ENCODE measurements at regions not wholly inside any gene's neighbourhood (a gene's known extent, or its start where the extent isn't known, plus 50 kb on each side); places are given as distances from the start of the nearest gene placed in this dataset.

- peaks cover 0 to 9% (median under 1%) of the 10 kb centered on the region in 4 donors for H3K27me3 ChIP-seq (ENCODE audit: control insufficient read depth in 4 of 4, insufficient read depth in 4 of 4, low read length in 3 of 4)
- H3K4me3 ChIP-seq (ENCODE audit: low read depth in 1 of 3, low read length in 3 of 3), result no peak overlapping the region
- H3K9ac ChIP-seq (ENCODE audit: low read depth in 1 of 2, low read length in 2 of 2), result no peak overlapping the region
- TF ChIP-seq RAD21 (IDR thresholded peaks at IDR 0.05) (no peak), RXRA (IDR thresholded peaks at IDR 0.05) (no peak)
- 23% methylated on average over 21 of the region's 21 CpGs for WGBS
- H3K27ac ChIP-seq (ENCODE audit: low read depth in 1 of 2, low read length in 2 of 2), result no peak overlapping the region
- DNase-seq (ENCODE audit: low spot score), result no peak
- H3K9me3 ChIP-seq (ENCODE audit: control insufficient read depth in 4 of 4, low read length in 3 of 4), result no peaks in the 10 kb centered on the region
- H3K36me3 ChIP-seq (ENCODE audit: control insufficient read depth in 4 of 4, insufficient read depth in 3 of 4, low read depth in 1 of 4, low read length in 3 of 4), result no peaks in the 10 kb centered on the region
- no peaks in the 10 kb centered on the region for H3K4me1 ChIP-seq (ENCODE audit: control insufficient read depth in 4 of 4, insufficient read depth in 4 of 4, low read length in 3 of 4)
Observed at GRCh38 chr4:111788099-111788498, 357.2 kb upstream of the FAM241A start.

GRCh38 chr4:111789901-111790640, 355.2 kb upstream of the FAM241A start:
- H3K36me3 ChIP-seq (ENCODE audit: control insufficient read depth in 4 of 4, insufficient read depth in 3 of 4, low read depth in 1 of 4, low read length in 3 of 4), result no peaks in the 10 kb centered on the region
- H3K27ac ChIP-seq (ENCODE audit: low read depth in 1 of 2, low read length in 2 of 2), result no peak overlapping the region
- TF ChIP-seq ZBTB33 (IDR thresholded peaks at IDR 0.05), result no peak
- no peak for TF ChIP-seq HNF4G (IDR thresholded peaks at IDR 0.05)
- no peak for TF ChIP-seq ATF3 (IDR thresholded peaks at IDR 0.05)
- TF ChIP-seq FOXA2 (IDR thresholded peaks at IDR 0.05), result no peak
- H3K27me3 ChIP-seq (ENCODE audit: control insufficient read depth in 4 of 4, insufficient read depth in 4 of 4, low read length in 3 of 4), result peaks cover 0 to 9% (median under 1%) of the 10 kb centered on the region in 4 donors
- no peak for DNase-seq (ENCODE audit: low spot score)
- no peak overlapping the region for H3K4me3 ChIP-seq (ENCODE audit: low read depth in 1 of 3, low read length in 3 of 3)
- no peaks in the 10 kb centered on the region for H3K9me3 ChIP-seq (ENCODE audit: control insufficient read depth in 4 of 4, low read length in 3 of 4)
- 94% methylated on average over 5 of the region's 5 CpGs for WGBS
- no peak overlapping the region for H3K9ac ChIP-seq (ENCODE audit: low read depth in 1 of 2, low read length in 2 of 2)
- H3K4me1 ChIP-seq (ENCODE audit: control insufficient read depth in 4 of 4, insufficient read depth in 4 of 4, low read length in 3 of 4), result no peaks in the 10 kb centered on the region

- Histone ChIP-seq H3K9ac (ENCODE audit: low read depth in 1 of 2, low read length in 2 of 2) (no peak overlapping the region), H3K27ac (ENCODE audit: low read depth in 1 of 2, low read length in 2 of 2) (no peak overlapping the region), H3K27me3 (ENCODE audit: control insufficient read depth in 4 of 4, insufficient read depth in 4 of 4, low read length in 3 of 4) (peaks cover 0 to 9% (median under 1%) of the 10 kb centered on the region in 4 donors), H3K4me3 (ENCODE audit: low read depth in 1 of 3, low read length in 3 of 3) (no peak overlapping the region), H3K4me1 (ENCODE audit: control insufficient read depth in 4 of 4, insufficient read depth in 4 of 4, low read length in 3 of 4) (no peaks in the 10 kb centered on the region), H3K9me3 (ENCODE audit: control insufficient read depth in 4 of 4, low read length in 3 of 4) (no peaks in the 10 kb centered on the region), H3K36me3 (ENCODE audit: control insufficient read depth in 4 of 4, insufficient read depth in 3 of 4, low read depth in 1 of 4, low read length in 3 of 4) (no peaks in the 10 kb centered on the region)
- DNase-seq (ENCODE audit: low spot score), result no peak
- 51% methylated on average over 1 of the region's 1 CpG for WGBS
- TF ChIP-seq CTCF (IDR thresholded peaks at IDR 0.05; ENCODE audit: low read depth, low read length, missing input control) (no peak), FOXA2 (IDR thresholded peaks at IDR 0.05) (no peak), SP1 (IDR thresholded peaks at IDR 0.05) (no peak), RXRA (IDR thresholded peaks at IDR 0.05) (no peak), FOXA1 (IDR thresholded peaks at IDR 0.05) (no peak), ATF3 (IDR thresholded peaks at IDR 0.05) (no peak), ZBTB33 (IDR thresholded peaks at IDR 0.05) (no peak), JUND (IDR thresholded peaks at IDR 0.05) (no peak)
Observed at GRCh38 chr4:111792632-111793031, 352.6 kb upstream of the FAM241A start.

Data from liver (tissue), 8 donors.